ENCODE measurements at regions not wholly inside any gene's neighbourhood (a gene's known extent, or its start where the extent isn't known, plus 50 kb on each side); places are given as distances from the start of the nearest gene placed in this dataset.

DNA sequence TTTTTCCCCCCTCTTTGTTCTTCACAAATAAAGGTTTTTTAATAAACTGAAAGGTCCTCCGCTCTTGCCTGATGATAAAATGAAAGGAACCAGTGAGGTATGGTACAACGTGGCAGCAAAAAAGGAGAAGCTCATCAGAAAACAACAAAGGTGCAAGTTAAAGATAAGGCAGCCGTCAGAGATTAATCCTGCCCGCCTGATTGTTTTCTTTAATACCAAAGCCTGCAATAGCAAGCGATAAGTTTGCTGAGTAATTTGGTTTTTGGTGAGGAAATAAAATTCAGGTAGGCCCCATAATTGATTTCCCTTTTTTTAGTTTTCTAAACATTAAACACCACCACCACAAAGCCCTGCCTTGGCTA lies 177.9 kb downstream of the MBOAT1 start:
- TF ChIP-seq JUNB (IDR thresholded peaks at IDR 0.05), result no peak
- no peak for TF ChIP-seq MXI1 (IDR thresholded peaks at IDR 0.05; ENCODE audit: low read depth, low read length)
- TF ChIP-seq RBBP5 (conservative IDR thresholded peaks at IDR 0.05), result no peak
- TF ChIP-seq, protein P1, sequence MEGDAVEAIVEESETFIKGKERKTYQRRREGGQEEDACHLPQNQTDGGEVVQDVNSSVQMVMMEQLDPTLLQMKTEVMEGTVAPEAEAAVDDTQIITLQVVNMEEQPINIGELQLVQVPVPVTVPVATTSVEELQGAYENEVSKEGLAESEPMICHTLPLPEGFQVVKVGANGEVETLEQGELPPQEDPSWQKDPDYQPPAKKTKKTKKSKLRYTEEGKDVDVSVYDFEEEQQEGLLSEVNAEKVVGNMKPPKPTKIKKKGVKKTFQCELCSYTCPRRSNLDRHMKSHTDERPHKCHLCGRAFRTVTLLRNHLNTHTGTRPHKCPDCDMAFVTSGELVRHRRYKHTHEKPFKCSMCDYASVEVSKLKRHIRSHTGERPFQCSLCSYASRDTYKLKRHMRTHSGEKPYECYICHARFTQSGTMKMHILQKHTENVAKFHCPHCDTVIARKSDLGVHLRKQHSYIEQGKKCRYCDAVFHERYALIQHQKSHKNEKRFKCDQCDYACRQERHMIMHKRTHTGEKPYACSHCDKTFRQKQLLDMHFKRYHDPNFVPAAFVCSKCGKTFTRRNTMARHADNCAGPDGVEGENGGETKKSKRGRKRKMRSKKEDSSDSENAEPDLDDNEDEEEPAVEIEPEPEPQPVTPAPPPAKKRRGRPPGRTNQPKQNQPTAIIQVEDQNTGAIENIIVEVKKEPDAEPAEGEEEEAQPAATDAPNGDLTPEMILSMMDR (IDR thresholded peaks at IDR 0.05 in 2 of 3, conservative IDR thresholded peaks at IDR 0.05 in 1 of 3; ENCODE audit: control insufficient read depth in 2 of 3, extremely low read depth in 1 of 3, insufficient read depth in 1 of 3, low read depth in 3 of 3, low read length in 3 of 3), result no peak
- no peak for TF ChIP-seq POLR2A (IDR thresholded peaks at IDR 0.05; ENCODE audit: low read depth, low read length)
- TF ChIP-seq BACH1 (IDR thresholded peaks at IDR 0.05; ENCODE audit: borderline replicate concordance), result no peak
- no peak for TF ChIP-seq TARDBP (IDR thresholded peaks at IDR 0.05; ENCODE audit: borderline replicate concordance)
- TF ChIP-seq TCF3 (IDR thresholded peaks at IDR 0.05; ENCODE audit: borderline replicate concordance, insufficient read depth, low read depth, low read length), result no peak
- no peak for TF ChIP-seq SP1 (IDR thresholded peaks at IDR 0.05; ENCODE audit: low read depth, low read length)
- TF ChIP-seq POLR2AphosphoS5 (IDR thresholded peaks at IDR 0.05; ENCODE audit: low read length), result no peak
- TF ChIP-seq DPF2 (IDR thresholded peaks at IDR 0.05), result no peak
- TF ChIP-seq NFXL1 (IDR thresholded peaks at IDR 0.05; ENCODE audit: borderline replicate concordance), result no peak
- TF ChIP-seq EP300 (IDR thresholded peaks at IDR 0.05; ENCODE audit: borderline replicate concordance in 1 of 2, control insufficient read depth in 1 of 2, low read depth in 2 of 2, low read length in 2 of 2), result no peak
- TF ChIP-seq NFYB (IDR thresholded peaks at IDR 0.05; ENCODE audit: insufficient read depth, low read depth, low read length), result no peak

Data from GM12878 (cell line).